ENCODE measurements at regions not wholly inside any gene's neighbourhood (a gene's known extent, or its start where the extent isn't known, plus 50 kb on each side); places are given as distances from the start of the nearest gene placed in this dataset.

- H3K36me3 Mint-ChIP-seq (ENCODE audit: low read depth), result no peaks in the 10 kb centered on the region
- ChIA-PET POLR2A (no interaction called here), CTCF (interaction anchor here (0.8 kb wide), 1 partner anchor 142 kb away, joined by 3 read pairs; no protein-coding TSS in a partner anchor)
- DNase-seq (no peak), ATAC-seq (no peak)
- H3K4me3 Mint-ChIP-seq, result no peak overlapping the region
- H3K9me3 Mint-ChIP-seq (ENCODE audit: low read depth), result no peaks in the 10 kb centered on the region
- no peaks in the 10 kb centered on the region for H3K4me1 Mint-ChIP-seq
- H3K27ac Mint-ChIP-seq, result no peak overlapping the region
- intact Hi-C loops (cut with DNase I, micrococcal nuclease), result no loop called here
- H3K27me3 Mint-ChIP-seq, result no peaks in the 10 kb centered on the region
Observed at GRCh38 chr7:114312649-114313048, 102.0 kb upstream of the FOXP2 start.

GRCh38 chr7:114310345-114311110 lies 104.1 kb upstream of the FOXP2 start:
- Mint-ChIP-seq H3K9me3 (ENCODE audit: low read depth) (no peaks in the 10 kb centered on the region), H3K36me3 (ENCODE audit: low read depth) (no peaks in the 10 kb centered on the region), H3K27me3 (no peaks in the 10 kb centered on the region), H3K27ac (no peak overlapping the region), H3K4me1 (no peaks in the 10 kb centered on the region), H3K4me3 (no peak overlapping the region)
- DNase-seq, result no peak
- intact Hi-C loops (cut with DNase I, micrococcal nuclease), result no loop called here
- no peak for ATAC-seq
- POLR2A ChIA-PET, result interaction anchor here (0.6 kb wide), 1 partner anchor 1044 kb away, joined by 3 read pairs; no protein-coding TSS in a partner anchor
- CTCF ChIA-PET, result interaction anchor here (0.6 to 0.7 kb wide), 3 partner anchors 199 to 468 kb away, joined by 3 read pairs; no protein-coding TSS in a partner anchor

- ATAC-seq (no peak), DNase-seq (no peak)
- no peak overlapping the region for H3K27ac Mint-ChIP-seq
- ChIA-PET CTCF (interaction anchor here (0.6 to 1.2 kb wide), 3 partner anchors 10 to 469 kb away, joined by 3 read pairs; no protein-coding TSS in a partner anchor), POLR2A (no interaction called here)
- H3K9me3 Mint-ChIP-seq (ENCODE audit: low read depth), result no peaks in the 10 kb centered on the region
- H3K36me3 Mint-ChIP-seq (ENCODE audit: low read depth), result no peaks in the 10 kb centered on the region
- intact Hi-C loops (cut with DNase I, micrococcal nuclease), result no loop called here
- no peaks in the 10 kb centered on the region for H3K27me3 Mint-ChIP-seq
- no peaks in the 10 kb centered on the region for H3K4me1 Mint-ChIP-seq
- no peak overlapping the region for H3K4me3 Mint-ChIP-seq
Observed at GRCh38 chr7:114309729-114310128, 104.9 kb upstream of the FOXP2 start.

- ChIA-PET POLR2A (no interaction called here), CTCF (no interaction called here)
- H3K4me3 Mint-ChIP-seq, result no peak overlapping the region
- H3K4me1 Mint-ChIP-seq, result no peaks in the 10 kb centered on the region
- no peaks in the 10 kb centered on the region for H3K36me3 Mint-ChIP-seq (ENCODE audit: low read depth)
- DNase-seq (no peak), ATAC-seq (no peak)
- intact Hi-C loops (cut with DNase I, micrococcal nuclease), result no loop called here
- H3K27me3 Mint-ChIP-seq, result no peaks in the 10 kb centered on the region
- no peak overlapping the region for H3K27ac Mint-ChIP-seq
- H3K9me3 Mint-ChIP-seq (ENCODE audit: low read depth), result no peaks in the 10 kb centered on the region
Observed at GRCh38 chr7:114303301-114303700, 111.3 kb upstream of the FOXP2 start.

DNA sequence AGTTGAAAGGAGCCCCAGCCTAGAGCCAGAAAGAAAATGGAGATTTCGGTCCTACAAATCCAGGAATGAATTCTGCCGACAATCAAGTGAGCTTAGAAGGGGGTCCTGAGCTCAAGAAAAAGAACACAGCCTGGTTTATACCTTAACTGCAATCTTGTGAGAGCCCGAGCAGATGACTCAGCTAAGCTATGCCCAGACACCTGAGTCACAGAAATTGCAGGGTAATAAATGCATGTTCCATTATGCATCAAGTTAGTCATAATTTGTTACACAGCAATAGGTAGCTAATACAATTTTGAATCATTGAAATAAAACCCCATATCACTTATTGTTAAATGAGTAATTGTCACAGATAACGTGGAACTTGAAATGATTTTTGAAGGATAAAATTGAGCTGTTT lies 111.8 kb upstream of the FOXP2 start:
- no peak overlapping the region for H3K4me3 Mint-ChIP-seq
- no peaks in the 10 kb centered on the region for H3K36me3 Mint-ChIP-seq (ENCODE audit: low read depth)
- no peaks in the 10 kb centered on the region for H3K27me3 Mint-ChIP-seq
- no peak for ATAC-seq
- intact Hi-C loops (cut with DNase I, micrococcal nuclease), result no loop called here
- no peak overlapping the region for H3K27ac Mint-ChIP-seq
- no peak for DNase-seq
- H3K9me3 Mint-ChIP-seq (ENCODE audit: low read depth), result no peaks in the 10 kb centered on the region
- ChIA-PET CTCF (no interaction called here), POLR2A (no interaction called here)
- H3K4me1 Mint-ChIP-seq, result no peaks in the 10 kb centered on the region

GRCh38 chr7:114298011-114298410 lies 116.6 kb upstream of the FOXP2 start:
- Mint-ChIP-seq H3K9me3 (ENCODE audit: low read depth) (no peaks in the 10 kb centered on the region), H3K27ac (no peak overlapping the region), H3K4me1 (no peaks in the 10 kb centered on the region), H3K27me3 (peaks cover 3% of the 10 kb centered on the region), H3K4me3 (no peak overlapping the region), H3K36me3 (ENCODE audit: low read depth) (no peaks in the 10 kb centered on the region)
- DNase-seq (no peak), ATAC-seq (no peak)
- POLR2A ChIA-PET, result no interaction called here
- CTCF ChIA-PET, result no interaction called here
- intact Hi-C loops (cut with DNase I, micrococcal nuclease), result no loop called here

DNA sequence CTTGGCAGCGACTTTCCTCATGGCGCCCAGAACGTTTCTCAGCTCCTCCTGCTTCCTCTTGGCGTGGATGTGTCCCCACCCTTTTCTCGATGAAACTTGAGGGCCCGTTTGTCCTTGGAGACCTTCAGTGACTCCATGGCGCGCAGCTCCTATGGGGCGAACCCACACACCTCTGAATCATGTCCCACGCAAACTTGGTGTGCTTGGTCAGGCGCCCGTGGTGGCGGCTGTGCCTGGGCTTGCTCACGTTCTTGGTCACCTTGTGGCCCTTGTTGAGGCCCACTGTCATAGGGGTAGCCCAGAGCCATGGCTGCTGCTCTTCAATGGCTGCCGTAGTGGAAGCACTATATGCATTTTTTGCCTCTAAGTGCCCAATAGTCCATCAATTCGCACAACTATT lies 117.5 kb upstream of the FOXP2 start:
- POLR2A ChIA-PET, result no interaction called here
- intact Hi-C loops (cut with DNase I, micrococcal nuclease), result no loop called here
- H3K4me3 Mint-ChIP-seq, result no peak overlapping the region
- H3K27me3 Mint-ChIP-seq, result peaks cover 3% of the 10 kb centered on the region
- H3K9me3 Mint-ChIP-seq (ENCODE audit: low read depth), result no peaks in the 10 kb centered on the region
- no peak for ATAC-seq
- CTCF ChIA-PET, result no interaction called here
- H3K36me3 Mint-ChIP-seq (ENCODE audit: low read depth), result no peaks in the 10 kb centered on the region
- no peak overlapping the region for H3K27ac Mint-ChIP-seq
- no peaks in the 10 kb centered on the region for H3K4me1 Mint-ChIP-seq
- no peak for DNase-seq

DNA sequence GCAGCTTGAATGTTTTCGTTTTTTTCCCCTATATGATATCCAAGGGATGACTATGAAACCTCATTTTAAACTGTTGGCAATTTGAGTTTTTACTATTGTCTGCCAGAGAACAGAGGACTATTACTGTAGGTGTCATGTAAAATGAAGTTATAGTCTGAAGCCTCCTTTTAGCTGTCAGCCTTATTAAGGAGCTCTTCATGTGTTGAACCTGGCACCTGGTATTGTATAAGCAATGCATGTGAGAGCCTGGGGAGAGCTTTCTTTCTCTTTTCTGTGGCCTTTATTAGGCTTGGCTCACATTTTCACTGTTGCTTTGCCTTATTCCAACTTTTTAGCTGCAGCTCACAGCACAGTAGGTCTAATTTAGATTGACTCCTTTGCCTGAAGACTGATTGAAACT lies 119.1 kb upstream of the FOXP2 start:
- ChIA-PET CTCF (no interaction called here), POLR2A (no interaction called here)
- no peaks in the 10 kb centered on the region for H3K4me1 Mint-ChIP-seq
- H3K36me3 Mint-ChIP-seq (ENCODE audit: low read depth), result no peaks in the 10 kb centered on the region
- no peak overlapping the region for H3K27ac Mint-ChIP-seq
- ATAC-seq, result no peak
- no peaks in the 10 kb centered on the region for H3K9me3 Mint-ChIP-seq (ENCODE audit: low read depth)
- H3K27me3 Mint-ChIP-seq, result peaks cover 3% of the 10 kb centered on the region
- no peak for DNase-seq
- intact Hi-C loops (cut with DNase I, micrococcal nuclease), result no loop called here
- no peak overlapping the region for H3K4me3 Mint-ChIP-seq

- ATAC-seq (no peak), DNase-seq (no peak)
- Mint-ChIP-seq H3K36me3 (ENCODE audit: low read depth) (no peaks in the 10 kb centered on the region), H3K27ac (no peak overlapping the region), H3K4me1 (no peaks in the 10 kb centered on the region), H3K9me3 (ENCODE audit: low read depth) (no peaks in the 10 kb centered on the region), H3K4me3 (no peak overlapping the region), H3K27me3 (peaks cover 3% of the 10 kb centered on the region)
- POLR2A ChIA-PET, result no interaction called here
- intact Hi-C loops (cut with DNase I, micrococcal nuclease), result no loop called here
- CTCF ChIA-PET, result no interaction called here
Observed at GRCh38 chr7:114294036-114294435, 120.6 kb upstream of the FOXP2 start.

GRCh38 chr7:114293289-114294012 lies 121.2 kb upstream of the FOXP2 start:
- ChIA-PET CTCF (no interaction called here), POLR2A (no interaction called here)
- DNase-seq (no peak), ATAC-seq (no peak)
- no peak overlapping the region for H3K4me3 Mint-ChIP-seq
- H3K27ac Mint-ChIP-seq, result no peak overlapping the region
- no peaks in the 10 kb centered on the region for H3K9me3 Mint-ChIP-seq (ENCODE audit: low read depth)
- peaks cover 3% of the 10 kb centered on the region for H3K27me3 Mint-ChIP-seq
- H3K4me1 Mint-ChIP-seq, result no peaks in the 10 kb centered on the region
- H3K36me3 Mint-ChIP-seq (ENCODE audit: low read depth), result no peaks in the 10 kb centered on the region
- intact Hi-C loops (cut with DNase I, micrococcal nuclease), result no loop called here

DNA sequence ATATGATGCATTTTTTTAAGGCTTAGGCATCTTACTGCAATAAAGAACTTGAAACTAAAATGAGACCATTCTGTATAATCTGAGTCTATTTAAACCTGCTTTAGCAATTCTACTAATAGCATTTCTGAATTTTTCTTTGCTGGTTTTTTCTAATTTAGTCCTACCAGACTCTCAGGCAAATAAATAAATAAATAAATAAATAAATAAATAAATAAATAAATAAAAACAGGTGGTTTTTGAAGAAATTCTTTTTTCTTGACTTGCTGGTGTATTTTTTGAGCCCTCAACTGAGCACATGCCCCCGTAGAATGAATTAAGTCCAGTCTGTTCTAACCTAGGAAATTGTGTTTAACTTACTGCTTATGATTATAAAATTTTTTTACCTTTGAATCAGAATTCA lies 134.7 kb upstream of the FOXP2 start:
- POLR2A ChIA-PET, result no interaction called here
- CTCF ChIA-PET, result no interaction called here
- Mint-ChIP-seq H3K4me3 (no peak overlapping the region), H3K36me3 (ENCODE audit: low read depth) (no peaks in the 10 kb centered on the region), H3K9me3 (ENCODE audit: low read depth) (no peaks in the 10 kb centered on the region), H3K27me3 (no peaks in the 10 kb centered on the region), H3K27ac (no peak overlapping the region), H3K4me1 (no peaks in the 10 kb centered on the region)
- no peak for ATAC-seq
- no peak for DNase-seq
- intact Hi-C loops (cut with DNase I, micrococcal nuclease), result no loop called here

- intact Hi-C loops (cut with DNase I, micrococcal nuclease), result no loop called here
- no peak overlapping the region for H3K4me3 Mint-ChIP-seq
- POLR2A ChIA-PET, result no interaction called here
- DNase-seq (no peak), ATAC-seq (no peak)
- no peaks in the 10 kb centered on the region for H3K36me3 Mint-ChIP-seq (ENCODE audit: low read depth)
- CTCF ChIA-PET, result no interaction called here
- H3K9me3 Mint-ChIP-seq (ENCODE audit: low read depth), result no peaks in the 10 kb centered on the region
- no peaks in the 10 kb centered on the region for H3K4me1 Mint-ChIP-seq
- no peaks in the 10 kb centered on the region for H3K27me3 Mint-ChIP-seq
- no peak overlapping the region for H3K27ac Mint-ChIP-seq
Observed at GRCh38 chr7:114273218-114273617, 141.4 kb upstream of the FOXP2 start.
